NT2/D1 (cell line): ENCODE measurements at regions not wholly inside any gene's neighbourhood (a gene's known extent, or its start where the extent isn't known, plus 50 kb on each side); places are given as distances from the start of the nearest gene placed in this dataset.

Experiments used
- SUZ12 ChIP-seq: IDR thresholded peaks from 2 replicates; pipeline ENCODE4 v1.6.1; 2011; ENCODE audit not compliant: insufficient read length, insufficient read depth; ENCODE audit errors: extremely low read depth
- YY1 ChIP-seq: IDR thresholded peaks from 2 replicates; pipeline ENCODE4 v1.6.1; 2011; ENCODE audit not compliant: insufficient read length, insufficient read depth
- ZNF274 ChIP-seq: IDR thresholded peaks from 2 replicates; pipeline ENCODE4 v1.6.1; 2011; ENCODE audit warnings: mild to moderate bottlenecking, low read depth, low read length

- TF ChIP-seq ZNF274 (no peak), YY1 (no peak), SUZ12 (no peak)
These were observed 870.9 kb downstream of the GBE1 start for GRCh38 chr3:80890571-80890970.
